Activated CD8-positive, alpha-beta T cell treated with anti-CD3 and anti-CD28 coated beads for 36 hours (primary cell): ENCODE measurements at regions not wholly inside any gene's neighbourhood (a gene's known extent, or its start where the extent isn't known, plus 50 kb on each side); places are given as distances from the start of the nearest gene placed in this dataset.

ENCODE experiments used
- ATAC-seq: fragments of 200-7000 bp; cut with Tn5 transposase; one replicate; pipeline ENCODE4 v1.10.0; 2021; ENCODE audit warnings: mild to moderate bottlenecking, moderate library complexity
- CTCF ChIA-PET: fragments of 350-600 bp; sonication (Branson Sonifier 250); formaldehyde crosslinking; loops from one replicate; lab custom pipeline; 2021; ENCODE audit warnings: antibody characterized with exemption; lab: Charles Lee
- POLR2A ChIA-PET: fragments of 350-600 bp; sonication (Branson Sonifier 250); formaldehyde crosslinking; loops from one replicate; lab custom pipeline; 2021; ENCODE audit warnings: antibody characterized with exemption; lab: Charles Lee
- DNase-seq: peaks from one replicate; pipeline ENCODE4 v3.0.0-alpha.2; 2020
- H3K27ac Mint-ChIP-seq: one replicate; pipeline ENCODE4 v1.8.0; 2021; ENCODE audit warnings: mild to moderate bottlenecking, mixed read lengths
- H3K27me3 Mint-ChIP-seq: one replicate; pipeline ENCODE4 v1.8.0; 2021; ENCODE audit warnings: mixed read lengths
- H3K36me3 Mint-ChIP-seq: one replicate; pipeline ENCODE4 v1.8.0; 2021; ENCODE audit warnings: low read depth, mixed read lengths
- H3K4me1 Mint-ChIP-seq: one replicate; pipeline ENCODE4 v1.8.0; 2021; ENCODE audit warnings: low read depth, mixed read lengths
- H3K4me3 Mint-ChIP-seq: one replicate; pipeline ENCODE4 v1.8.0; 2021; ENCODE audit warnings: mild to moderate bottlenecking, moderate library complexity, mixed read lengths
- H3K9me3 Mint-ChIP-seq: one replicate; pipeline ENCODE4 v1.8.0; 2021; ENCODE audit warnings: mixed read lengths
- intact Hi-C: fragments of 100-400 bp; cut with micrococcal nuclease; formaldehyde crosslinking; loops from one replicate; pipeline ENCODE4 v1.10.0; 2022
- TF ChIP-seq, protein P1 (sequence below): fragments of 200-600 bp; IDR thresholded peaks from one replicate; pipeline ENCODE4 v1.8.0; 2022; ENCODE audit warnings: antibody characterized with exemption, mild to moderate bottlenecking

DNA sequence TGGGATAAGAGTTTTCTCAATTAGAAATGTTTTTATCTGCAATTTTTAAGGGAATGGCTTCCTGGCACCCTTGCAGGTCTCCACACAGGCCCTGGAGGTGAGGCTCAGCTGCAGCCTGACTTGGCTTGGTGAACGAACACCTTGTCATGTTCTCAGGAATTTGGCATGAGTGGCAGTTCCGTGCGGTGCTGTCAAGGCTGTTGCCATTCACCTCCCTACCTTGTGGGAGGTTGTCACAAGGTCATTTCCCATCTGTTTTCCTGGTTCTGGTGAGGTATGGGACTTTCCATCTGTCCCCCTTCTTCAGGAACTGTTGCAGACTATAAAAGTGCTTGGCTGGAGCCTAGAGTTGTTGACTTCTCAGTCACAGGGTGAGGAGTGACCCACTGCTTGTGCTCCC is 82.9 kb downstream of the ELOVL4 start:
- no peak for ATAC-seq
- Mint-ChIP-seq H3K36me3 (no peaks in the 10 kb centered on the region), H3K4me3 (no peak overlapping the region), H3K27me3 (no peaks in the 10 kb centered on the region), H3K4me1 (no peaks in the 10 kb centered on the region), H3K9me3 (no peaks in the 10 kb centered on the region), H3K27ac (no peak overlapping the region)
- TF ChIP-seq, protein P1, sequence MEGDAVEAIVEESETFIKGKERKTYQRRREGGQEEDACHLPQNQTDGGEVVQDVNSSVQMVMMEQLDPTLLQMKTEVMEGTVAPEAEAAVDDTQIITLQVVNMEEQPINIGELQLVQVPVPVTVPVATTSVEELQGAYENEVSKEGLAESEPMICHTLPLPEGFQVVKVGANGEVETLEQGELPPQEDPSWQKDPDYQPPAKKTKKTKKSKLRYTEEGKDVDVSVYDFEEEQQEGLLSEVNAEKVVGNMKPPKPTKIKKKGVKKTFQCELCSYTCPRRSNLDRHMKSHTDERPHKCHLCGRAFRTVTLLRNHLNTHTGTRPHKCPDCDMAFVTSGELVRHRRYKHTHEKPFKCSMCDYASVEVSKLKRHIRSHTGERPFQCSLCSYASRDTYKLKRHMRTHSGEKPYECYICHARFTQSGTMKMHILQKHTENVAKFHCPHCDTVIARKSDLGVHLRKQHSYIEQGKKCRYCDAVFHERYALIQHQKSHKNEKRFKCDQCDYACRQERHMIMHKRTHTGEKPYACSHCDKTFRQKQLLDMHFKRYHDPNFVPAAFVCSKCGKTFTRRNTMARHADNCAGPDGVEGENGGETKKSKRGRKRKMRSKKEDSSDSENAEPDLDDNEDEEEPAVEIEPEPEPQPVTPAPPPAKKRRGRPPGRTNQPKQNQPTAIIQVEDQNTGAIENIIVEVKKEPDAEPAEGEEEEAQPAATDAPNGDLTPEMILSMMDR: no peak
- POLR2A ChIA-PET: interaction anchor here (1.0 kb wide), 1 partner anchor 127 kb away, joined by 3 read pairs; no protein-coding TSS in a partner anchor
- intact Hi-C loops: no loop called here
- CTCF ChIA-PET: interaction anchor here (1.2 to 1.4 kb wide), 2 partner anchors 86 to 294 kb away, joined by 3 to 5 read pairs; no protein-coding TSS in a partner anchor
- no peak for DNase-seq

DNA sequence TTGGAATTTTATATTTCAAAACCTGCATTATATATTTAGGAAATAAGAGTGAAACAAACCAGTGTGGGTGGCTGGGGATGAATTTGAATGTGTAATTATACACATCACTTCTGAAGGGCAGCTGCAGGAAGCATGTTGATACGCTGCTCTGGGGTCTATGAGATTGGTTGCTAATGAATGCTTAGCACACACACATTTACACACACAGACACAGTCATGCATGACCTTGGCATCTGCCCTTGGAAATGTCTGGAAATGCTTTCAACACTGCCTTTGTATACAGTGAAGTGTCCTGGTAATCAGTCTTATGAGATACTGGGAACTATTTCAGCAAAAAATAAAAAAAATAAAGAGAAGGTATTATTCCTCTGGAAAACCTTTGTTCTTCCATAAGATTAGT is 83.4 kb downstream of the ELOVL4 start:
- Mint-ChIP-seq H3K9me3 (no peaks in the 10 kb centered on the region), H3K4me3 (no peak overlapping the region), H3K4me1 (no peaks in the 10 kb centered on the region), H3K27ac (no peak overlapping the region), H3K27me3 (no peaks in the 10 kb centered on the region), H3K36me3 (no peaks in the 10 kb centered on the region)
- CTCF ChIA-PET: interaction anchor here (1.2 to 1.4 kb wide), 2 partner anchors 86 to 293 kb away, joined by 3 to 5 read pairs; no protein-coding TSS in a partner anchor
- intact Hi-C loops: no loop called here
- POLR2A ChIA-PET: interaction anchor here (1.3 kb wide), 1 partner anchor 22 kb away, joined by 4 read pairs; no protein-coding TSS in a partner anchor
- TF ChIP-seq, protein P1: no peak
- no peak for ATAC-seq
- no peak for DNase-seq

DNA sequence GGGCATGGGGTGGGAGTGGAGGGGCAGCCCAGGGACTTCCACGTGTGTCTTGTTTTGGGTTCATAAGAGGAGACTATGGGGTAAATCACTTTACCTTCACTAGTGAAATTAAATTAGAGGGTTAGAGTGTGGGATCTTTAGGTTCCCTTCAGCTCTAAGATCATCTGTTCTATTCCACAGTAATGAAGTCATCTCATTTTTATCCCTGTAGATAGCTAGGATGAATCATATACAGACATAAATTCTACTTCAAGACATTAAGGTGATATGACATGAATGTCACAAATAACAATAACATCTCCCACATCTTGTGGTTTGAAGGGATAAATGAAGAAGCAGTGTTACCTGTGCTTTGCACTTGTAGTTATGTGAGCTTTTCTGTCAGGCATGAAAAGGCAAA is 83.8 kb downstream of the ELOVL4 start:
- ChIA-PET POLR2A (interaction anchor here (1.3 kb wide), 1 partner anchor 21 kb away, joined by 4 read pairs; no protein-coding TSS in a partner anchor), CTCF (interaction anchor here (1.2 to 1.4 kb wide), 2 partner anchors 85 to 293 kb away, joined by 3 to 5 read pairs; no protein-coding TSS in a partner anchor)
- no peak for DNase-seq
- intact Hi-C loops: no loop called here
- H3K9me3 Mint-ChIP-seq: no peaks in the 10 kb centered on the region
- H3K4me1 Mint-ChIP-seq: no peaks in the 10 kb centered on the region
- TF ChIP-seq, protein P1: no peak
- H3K27ac Mint-ChIP-seq: no peak overlapping the region
- H3K27me3 Mint-ChIP-seq: no peaks in the 10 kb centered on the region
- ATAC-seq: no peak
- no peak overlapping the region for H3K4me3 Mint-ChIP-seq
- no peaks in the 10 kb centered on the region for H3K36me3 Mint-ChIP-seq

DNA sequence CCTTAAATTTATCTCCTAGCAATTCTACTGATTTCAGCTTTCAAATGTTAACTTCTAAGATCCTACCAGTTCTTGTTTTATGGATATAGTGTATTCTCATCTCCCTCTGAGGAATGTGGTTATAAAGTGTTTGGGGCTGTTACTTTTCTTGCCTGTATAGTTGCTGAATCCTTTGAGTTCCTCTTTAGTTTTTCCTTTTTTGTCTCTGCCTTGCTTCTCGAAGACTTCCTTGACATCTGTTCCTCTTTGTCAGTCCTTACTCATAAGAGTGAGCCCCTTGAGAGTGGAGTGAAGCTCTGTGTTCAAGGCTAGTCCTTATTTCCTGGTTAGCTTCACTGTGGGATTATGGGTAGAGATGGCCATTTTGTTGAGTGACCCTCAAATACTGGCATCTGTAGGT is 84.6 kb downstream of the ELOVL4 start:
- ChIA-PET POLR2A (interaction anchor here (1.3 kb wide), 1 partner anchor 20 kb away, joined by 4 read pairs; no protein-coding TSS in a partner anchor), CTCF (interaction anchor here (1.3 to 1.4 kb wide), 2 partner anchors 85 to 292 kb away, joined by 3 to 5 read pairs; no protein-coding TSS in a partner anchor)
- Mint-ChIP-seq H3K4me3 (no peak overlapping the region), H3K27me3 (no peaks in the 10 kb centered on the region), H3K36me3 (no peaks in the 10 kb centered on the region), H3K27ac (no peak overlapping the region), H3K9me3 (no peaks in the 10 kb centered on the region), H3K4me1 (no peaks in the 10 kb centered on the region)
- DNase-seq (no peak), ATAC-seq (no peak)
- intact Hi-C loops: no loop called here
- TF ChIP-seq, protein P1: no peak

DNA sequence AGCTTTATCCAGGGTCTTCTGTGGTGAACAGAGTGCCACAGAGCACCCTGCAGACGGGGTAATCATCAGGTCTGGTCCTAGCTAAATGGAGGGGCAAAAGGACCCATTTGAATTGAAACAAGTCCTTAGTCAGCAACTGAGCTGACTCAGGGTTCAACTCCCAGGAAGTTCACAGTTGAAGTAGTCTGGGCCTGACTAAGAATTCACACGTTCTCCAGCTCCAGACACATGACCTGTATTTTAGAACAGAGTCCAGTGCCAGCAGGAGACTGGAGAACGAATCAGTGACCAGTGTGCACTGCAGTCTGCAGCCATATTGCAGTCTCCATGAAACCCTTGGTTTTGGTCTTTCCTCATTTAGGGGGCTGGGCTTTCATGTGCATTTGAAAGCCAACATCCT is 85.2 kb downstream of the ELOVL4 start:
- intact Hi-C loops: no loop called here
- H3K27me3 Mint-ChIP-seq: no peaks in the 10 kb centered on the region
- H3K36me3 Mint-ChIP-seq: no peaks in the 10 kb centered on the region
- ATAC-seq: no peak
- DNase-seq: no peak
- H3K4me3 Mint-ChIP-seq: no peak overlapping the region
- TF ChIP-seq, protein P1: no peak
- H3K4me1 Mint-ChIP-seq: no peaks in the 10 kb centered on the region
- H3K27ac Mint-ChIP-seq: no peak overlapping the region
- CTCF ChIA-PET: interaction anchor here (1.3 kb wide), 1 partner anchor 84 kb away, joined by 3 read pairs; no protein-coding TSS in a partner anchor
- no peaks in the 10 kb centered on the region for H3K9me3 Mint-ChIP-seq
- POLR2A ChIA-PET: no interaction called here
